Tibial artery (tissue), 4 donors: ENCODE measurements at regions not wholly inside any gene's neighbourhood (a gene's known extent, or its start where the extent isn't known, plus 50 kb on each side); places are given as distances from the start of the nearest gene placed in this dataset.

Experiments
- DNase-seq, 2 donors: peaks; one replicate each; pipeline ENCODE4 v3.0.0-alpha.2; 2019
- H3K27ac ChIP-seq, 2 donors: fragments of 200-600 bp; sonication (generic) in 1 of 2; 1 replicate in 1 of 2; 2 replicates in 1 of 2; pipeline ENCODE4 v1.5.1; 2018 to 2019; ENCODE audit warnings: mild to moderate bottlenecking in 1 of 2
- H3K27me3 ChIP-seq, 2 donors: fragments of 200-600 bp; sonication (generic) in 1 of 2; one replicate each; pipeline versions ENCODE4 v1.5.1 to v1.6.0; 2016 to 2019
- H3K36me3 ChIP-seq, 3 donors: fragments of 200-600 bp; sonication (generic) in 2 of 3; one replicate each; pipeline ENCODE4 v1.5.1; 2016 to 2019; ENCODE audit warnings: mild to moderate bottlenecking in 2 of 3
- H3K4me1 ChIP-seq, 4 donors: fragments of 200-600 bp; sonication (generic) in 2 of 4; 1 replicate in 3 of 4; 2 replicates in 1 of 4; pipeline ENCODE4 v1.5.1; 2016 to 2019
- H3K4me3 ChIP-seq, 2 donors: fragments of 200-600 bp; sonication (generic) in 1 of 2; 1 replicate in 1 of 2; 2 replicates in 1 of 2; pipeline ENCODE4 v1.5.1; 2018 to 2019; ENCODE audit warnings: mild to moderate bottlenecking in 2 of 2
- H3K9me3 ChIP-seq, 3 donors: fragments of 200-600 bp; sonication (generic) in 1 of 3; one replicate each; pipeline ENCODE4 v1.5.1; 2016 to 2019
- CTCF ChIP-seq, 2 experiments: fragments of 200-600 bp in 1 of 2; fragments of 450-650 bp in 1 of 2; IDR thresholded peaks; one replicate each; pipeline ENCODE4 v1.5.1; 2017 to 2019; ENCODE audit warnings: antibody characterized with exemption in 2 of 2, mild to moderate bottlenecking in 1 of 2, moderate library complexity in 1 of 2
- intact Hi-C: fragments of 100-400 bp; cut with DNase I; formaldehyde crosslinking; loops from one replicate; pipeline ENCODE4 v1.15.0; 2023; ENCODE audit warnings: low total_unique reads

DNA sequence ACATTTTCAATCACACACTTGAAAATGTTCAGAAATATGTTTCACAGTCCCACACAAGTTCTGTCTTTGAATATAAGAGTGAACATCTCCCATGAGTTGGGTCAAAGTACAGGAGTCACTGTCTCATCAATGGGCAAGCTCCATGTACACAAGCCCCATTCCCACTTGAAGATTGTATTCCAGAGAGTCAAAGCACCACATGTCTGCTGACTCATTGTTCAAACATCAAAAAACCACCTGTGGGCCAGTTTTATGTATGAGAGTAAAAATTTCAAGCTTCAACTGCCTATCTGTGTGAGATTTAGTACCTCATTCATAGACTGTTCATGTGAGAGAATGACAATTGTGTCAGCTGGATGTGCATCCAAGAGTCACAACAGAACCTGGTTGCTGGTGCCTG, 1174.4 kb upstream of the AMELY start:
- intact Hi-C loops: no loop called here
- DNase-seq: no peak
- TF ChIP-seq CTCF (IDR thresholded peaks at IDR 0.05): no peak
- H3K27me3 ChIP-seq: no peaks in the 10 kb centered on the region
- no peaks in the 10 kb centered on the region for H3K4me1 ChIP-seq
- no peak overlapping the region for H3K27ac ChIP-seq
- H3K36me3 ChIP-seq: no peaks in the 10 kb centered on the region
- no peak overlapping the region for H3K4me3 ChIP-seq
- H3K9me3 ChIP-seq: no peaks in the 10 kb centered on the region

GRCh38 chrY:8084192-8084591, 1172.6 kb upstream of the AMELY start:
- no peaks in the 10 kb centered on the region for H3K4me1 ChIP-seq
- H3K27ac ChIP-seq: no peak overlapping the region
- H3K36me3 ChIP-seq: no peaks in the 10 kb centered on the region
- intact Hi-C loops: no loop called here
- no peaks in the 10 kb centered on the region for H3K27me3 ChIP-seq
- TF ChIP-seq CTCF (IDR thresholded peaks at IDR 0.05): no peak
- no peaks in the 10 kb centered on the region for H3K9me3 ChIP-seq
- no peak overlapping the region for H3K4me3 ChIP-seq
- no peak for DNase-seq

- DNase-seq: no peak
- intact Hi-C loops: no loop called here
- no peaks in the 10 kb centered on the region for H3K27me3 ChIP-seq
- H3K36me3 ChIP-seq: no peaks in the 10 kb centered on the region
- no peak for TF ChIP-seq CTCF (IDR thresholded peaks at IDR 0.05)
- no peaks in the 10 kb centered on the region for H3K9me3 ChIP-seq
- no peak overlapping the region for H3K27ac ChIP-seq
- no peaks in the 10 kb centered on the region for H3K4me1 ChIP-seq
- H3K4me3 ChIP-seq: no peak overlapping the region
Measured at GRCh38 chrY:8081151-8081550, 1169.6 kb upstream of the AMELY start.

DNA sequence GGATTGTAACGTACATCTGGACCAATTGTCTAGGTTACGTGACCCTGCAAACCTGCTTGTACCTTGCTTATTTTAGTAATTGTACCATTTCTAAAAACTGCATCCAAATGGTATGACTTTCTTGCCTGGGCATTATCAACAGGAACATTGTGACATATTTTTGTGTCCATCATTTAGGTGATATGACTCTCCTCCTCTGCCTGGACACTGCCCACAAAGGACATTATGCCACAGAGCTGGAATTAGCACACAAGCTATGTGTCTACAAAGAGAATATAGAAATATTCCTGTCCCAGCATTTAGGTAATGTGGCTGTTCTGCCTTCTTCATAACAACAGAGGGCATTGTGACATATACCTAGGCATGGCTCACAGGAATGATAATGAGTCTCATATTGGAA, 1153.7 kb upstream of the AMELY start:
- H3K36me3 ChIP-seq: no peaks in the 10 kb centered on the region
- no peaks in the 10 kb centered on the region for H3K4me1 ChIP-seq
- no peak overlapping the region for H3K27ac ChIP-seq
- no peak for TF ChIP-seq CTCF (IDR thresholded peaks at IDR 0.05)
- no peak for DNase-seq
- no peaks in the 10 kb centered on the region for H3K9me3 ChIP-seq
- intact Hi-C loops: no loop called here
- no peak overlapping the region for H3K4me3 ChIP-seq
- H3K27me3 ChIP-seq: no peaks in the 10 kb centered on the region

GRCh38 chrY:8064500-8064899, 1152.9 kb upstream of the AMELY start:
- H3K4me1 ChIP-seq: no peaks in the 10 kb centered on the region
- no peak overlapping the region for H3K27ac ChIP-seq
- H3K36me3 ChIP-seq: no peaks in the 10 kb centered on the region
- no peak for TF ChIP-seq CTCF (IDR thresholded peaks at IDR 0.05)
- intact Hi-C loops: no loop called here
- no peaks in the 10 kb centered on the region for H3K9me3 ChIP-seq
- no peaks in the 10 kb centered on the region for H3K27me3 ChIP-seq
- no peak for DNase-seq
- no peak overlapping the region for H3K4me3 ChIP-seq

- TF ChIP-seq CTCF (IDR thresholded peaks at IDR 0.05): no peak
- no peaks in the 10 kb centered on the region for H3K4me1 ChIP-seq
Measured at GRCh38 chrY:8063973-8064372, 1152.4 kb upstream of the AMELY start.

More at GRCh38 chrY:8063973-8064372, 1152.4 kb upstream of the AMELY start:
- no peak overlapping the region for H3K27ac ChIP-seq
- no peaks in the 10 kb centered on the region for H3K9me3 ChIP-seq
- H3K4me3 ChIP-seq: no peak overlapping the region
- no peak for DNase-seq
- intact Hi-C loops: no loop called here
- no peaks in the 10 kb centered on the region for H3K36me3 ChIP-seq
- no peaks in the 10 kb centered on the region for H3K27me3 ChIP-seq
